Fibroblast of skin of scalp (primary cell): ENCODE measurements at regions not wholly inside any gene's neighbourhood (a gene's known extent, or its start where the extent isn't known, plus 50 kb on each side); places are given as distances from the start of the nearest gene placed in this dataset.
"Not testable (repeated sequence)": the region's sequence is repeated elsewhere in the genome, so short reads cannot be mapped to it uniquely, and the experiment has no call there.

Experiments
- DNase-seq: peaks from one replicate; pipeline ENCODE4 v3.0.0-alpha.2; 2013

DNA sequence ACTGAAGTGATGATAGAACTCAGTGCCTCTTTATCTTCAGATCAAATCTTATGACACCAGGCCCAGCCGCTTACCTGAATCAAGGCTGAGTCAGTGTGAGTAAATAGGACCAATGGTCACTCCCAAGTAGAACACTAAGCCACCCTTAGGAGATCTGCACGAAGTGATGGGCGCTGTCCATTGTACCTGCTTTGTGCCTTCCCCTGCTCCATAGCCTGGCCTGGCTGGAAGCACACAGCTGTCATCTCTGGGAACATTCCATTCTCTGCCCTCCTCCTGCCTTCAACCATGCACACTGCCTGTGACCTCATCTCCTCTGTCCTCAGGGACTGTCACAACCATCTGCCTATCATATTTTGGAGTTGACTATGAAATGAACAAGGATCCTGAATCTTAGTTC lies 279.5 kb upstream of the ASIC2 start:
- DNase-seq, result no peak

DNA sequence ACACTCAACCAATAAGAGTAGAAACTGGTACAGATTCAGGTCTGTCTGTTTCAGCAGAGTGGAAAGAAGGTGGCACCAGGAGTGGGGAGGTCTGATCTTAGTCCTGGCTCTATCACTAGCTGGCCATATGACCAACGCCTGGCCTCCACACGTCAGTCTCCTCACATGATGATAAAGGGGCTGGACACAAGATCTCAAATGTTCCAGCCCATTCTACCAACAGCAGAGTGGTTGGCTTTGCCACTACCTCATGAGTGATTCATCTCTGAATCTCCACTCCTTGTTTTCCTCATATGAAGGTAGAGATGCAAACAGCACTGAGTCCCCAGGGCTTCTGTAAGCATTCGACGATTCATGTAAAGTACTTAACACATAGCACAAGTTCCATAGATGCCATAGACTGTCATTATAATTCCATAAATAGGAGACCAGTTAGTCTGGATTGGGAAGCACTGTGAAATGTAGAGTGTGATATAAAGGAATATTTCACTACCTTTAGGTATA lies 281.9 kb upstream of the ASIC2 start:
- DNase-seq, result no peak

DNA sequence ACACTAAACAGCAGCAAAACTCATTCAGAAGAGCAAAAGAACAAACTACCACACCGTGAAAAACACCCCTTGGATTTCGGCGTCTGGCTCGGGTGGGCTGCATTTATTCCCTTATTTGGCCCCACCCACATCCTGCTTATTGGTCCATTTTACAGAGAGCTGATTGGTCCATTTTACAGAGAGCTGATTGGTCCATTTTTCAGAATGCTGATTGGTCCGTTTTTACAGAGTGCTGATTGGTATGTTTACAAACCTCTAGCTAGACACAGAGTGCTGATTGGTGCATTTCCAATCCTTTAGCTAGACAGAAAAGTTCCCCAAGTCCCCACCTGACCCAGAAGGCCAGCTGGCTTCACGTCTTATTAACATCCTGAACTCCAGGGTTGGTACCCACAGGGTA lies 286.6 kb upstream of the ASIC2 start:
- not testable (repeated sequence) for DNase-seq

DNA sequence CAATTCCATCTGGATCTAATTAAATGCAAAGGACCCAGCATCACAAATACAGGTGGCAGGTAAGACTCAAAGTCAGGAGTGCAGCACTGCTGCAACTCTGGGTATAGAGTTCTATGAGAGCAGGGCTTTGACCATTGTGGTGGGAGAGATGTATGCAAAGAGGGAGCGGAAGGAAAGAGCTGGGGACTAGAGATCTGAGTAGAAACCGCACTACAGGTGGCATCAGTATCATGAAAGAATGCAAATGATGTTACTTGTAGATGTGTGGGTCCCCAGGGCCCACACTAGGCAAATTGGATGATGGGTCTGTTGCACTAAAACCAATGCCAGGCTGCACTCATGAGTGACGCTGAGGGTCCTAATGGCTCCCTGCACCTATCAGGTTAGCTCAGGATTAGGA lies 287.1 kb upstream of the ASIC2 start:
- no peak for DNase-seq

DNA sequence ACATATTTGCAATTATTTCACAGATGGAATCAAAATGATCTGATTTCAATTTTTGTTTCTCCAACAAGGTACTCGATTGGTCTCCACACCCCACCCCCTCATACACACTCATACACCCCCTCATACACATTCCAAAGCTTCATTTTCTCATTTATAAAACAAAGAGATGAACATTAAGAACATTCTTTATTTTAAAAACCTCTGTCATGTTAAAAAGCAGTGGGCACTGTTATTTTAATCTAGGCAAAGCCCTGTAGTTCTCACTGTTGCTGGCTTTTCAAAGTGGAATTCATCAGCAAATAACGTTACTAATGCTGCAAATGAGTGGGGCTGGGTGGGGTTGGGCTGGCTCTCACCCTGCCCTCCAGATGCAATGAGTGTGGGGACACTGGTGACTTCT lies 289.6 kb upstream of the ASIC2 start:
- no peak for DNase-seq

DNA sequence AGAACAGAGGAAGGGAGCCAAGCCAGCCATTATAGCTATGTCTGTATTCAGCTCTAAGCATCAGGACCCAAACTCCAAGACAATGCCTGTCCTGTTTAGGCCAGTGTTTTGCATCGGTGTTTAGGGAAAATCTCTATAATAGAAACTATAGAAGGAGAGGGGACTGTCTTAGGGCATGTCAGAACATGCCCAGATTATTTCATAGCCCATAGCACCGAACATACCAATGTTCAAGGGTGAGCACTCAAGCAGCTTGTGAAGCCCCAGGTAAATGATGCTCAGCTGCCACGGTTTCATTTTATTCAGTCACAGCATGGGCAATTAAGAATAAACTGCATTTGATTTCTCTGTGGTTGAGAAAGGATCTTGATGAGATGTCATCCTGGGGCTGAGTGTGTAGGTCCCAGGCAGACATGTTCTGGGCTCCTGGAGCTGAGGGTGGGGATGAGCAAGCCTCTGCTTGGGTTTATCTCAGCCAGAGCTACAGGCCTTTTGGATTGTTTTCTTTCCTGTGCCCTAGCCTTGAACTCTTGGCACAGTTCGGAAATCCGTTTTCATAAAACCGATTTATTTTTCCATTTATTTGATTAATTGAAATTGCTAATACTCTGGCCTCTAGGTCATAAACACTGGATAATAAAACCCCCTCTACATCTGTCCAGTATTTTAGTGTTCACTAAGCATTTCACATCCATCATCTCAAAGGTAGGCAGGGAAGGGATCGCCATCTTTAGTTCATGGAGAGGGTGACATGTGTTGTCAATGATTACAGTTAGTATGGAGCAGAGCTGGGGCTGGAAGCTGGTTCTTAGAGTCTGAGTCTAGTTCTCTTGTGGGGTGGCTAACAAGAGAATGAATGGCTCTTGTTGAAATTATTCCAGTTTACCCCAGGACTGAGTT lies 290.7 kb upstream of the ASIC2 start:
- no peak for DNase-seq

DNA sequence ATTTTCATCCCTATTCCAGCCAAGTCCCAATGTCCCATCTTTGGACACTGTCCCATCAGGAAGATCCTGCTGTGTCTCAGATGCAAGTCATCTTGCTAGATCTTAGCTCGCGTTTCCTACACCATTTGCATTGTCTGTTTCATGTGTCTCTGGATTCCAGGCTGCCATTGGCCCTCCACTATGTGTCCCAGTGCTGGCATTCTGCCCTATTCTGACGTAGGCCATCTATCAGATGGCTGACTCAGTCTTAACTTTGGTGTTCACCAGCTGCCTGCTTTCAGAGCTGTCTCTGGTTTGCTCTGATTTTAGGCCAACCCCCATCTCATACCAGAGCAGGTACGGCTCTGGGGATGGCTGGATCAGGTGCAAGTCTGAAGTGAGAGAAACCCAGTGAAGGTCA lies 300.9 kb upstream of the ASIC2 start:
- no peak for DNase-seq

DNA sequence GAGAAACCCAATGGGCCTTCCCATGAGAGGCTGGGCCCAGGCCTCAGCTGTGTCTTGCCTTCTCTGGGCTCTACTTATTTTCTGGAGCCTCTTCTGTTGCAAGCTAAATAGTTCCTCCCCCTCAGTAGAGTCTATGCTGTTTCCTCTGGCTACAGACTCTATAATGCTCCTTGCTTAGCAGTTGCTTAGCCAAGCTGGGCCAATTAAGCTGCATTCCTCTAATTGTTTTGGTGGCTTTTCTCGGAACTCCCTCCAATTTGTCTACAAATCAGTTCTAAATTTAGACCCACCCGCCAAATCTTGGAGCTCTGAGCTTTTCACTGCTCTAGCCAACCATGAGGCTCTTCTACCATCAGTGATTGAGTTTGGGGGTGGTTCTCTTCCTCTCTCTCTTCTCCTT lies 302.7 kb upstream of the ASIC2 start:
- no peak for DNase-seq

DNA sequence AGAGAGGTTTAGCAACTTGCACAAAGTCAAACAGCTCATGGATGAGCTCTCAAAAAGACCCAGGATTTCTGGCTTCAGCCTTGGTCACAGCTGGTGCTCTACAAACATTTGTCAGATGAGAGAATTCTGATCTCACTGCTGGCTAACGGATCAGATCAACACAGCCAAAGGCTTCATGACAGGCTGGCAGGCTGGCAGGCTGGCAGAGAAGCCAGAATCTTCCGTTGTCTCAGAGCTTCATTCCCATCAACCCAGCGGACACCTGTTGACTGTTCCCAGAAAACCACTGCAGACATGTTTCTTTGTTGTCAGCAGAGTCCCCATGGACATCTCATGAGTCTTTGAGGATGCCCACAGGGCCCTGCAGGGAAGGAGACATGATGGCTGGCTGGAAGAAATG lies 303.8 kb upstream of the ASIC2 start:
- DNase-seq, result no peak

DNA sequence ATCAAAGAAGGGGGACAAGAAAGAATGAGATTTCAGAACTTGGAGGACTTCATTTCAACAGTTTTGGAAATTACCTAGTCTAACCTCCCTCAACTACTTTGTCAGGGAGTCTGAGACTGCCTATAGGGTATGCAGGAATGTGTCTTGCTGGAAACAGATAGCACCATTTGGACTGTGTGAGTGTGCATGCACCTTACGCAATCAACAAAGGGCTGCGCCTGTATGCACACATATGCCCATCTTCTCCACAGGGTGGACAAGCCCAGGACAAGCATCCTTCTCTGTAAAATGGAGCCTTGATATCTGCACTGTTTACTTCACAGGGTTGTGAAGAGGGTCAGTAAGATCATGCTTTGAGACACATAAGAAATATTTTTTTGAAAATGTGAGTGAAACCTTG lies 305.7 kb upstream of the ASIC2 start:
- DNase-seq, result no peak

DNA sequence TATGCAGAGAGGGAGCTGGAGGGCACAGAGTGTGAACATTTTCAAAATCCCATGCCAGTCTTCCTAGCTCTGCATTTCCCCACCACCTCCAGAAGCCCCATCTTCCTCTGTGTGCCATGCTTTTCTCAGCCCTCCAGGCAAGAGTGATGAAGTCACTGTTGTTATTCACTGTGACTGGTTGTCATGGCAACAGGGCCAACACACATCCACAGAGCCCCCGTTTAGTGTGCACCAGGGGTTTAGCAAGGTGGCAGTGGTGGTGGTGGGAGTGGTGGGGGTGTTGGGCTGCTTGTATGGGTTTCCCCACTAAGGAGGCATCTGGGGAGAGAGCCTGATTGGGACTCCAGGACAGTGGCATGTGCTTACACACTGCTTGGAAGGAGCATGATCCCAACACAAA lies 309.9 kb upstream of the ASIC2 start:
- DNase-seq, result no peak

DNA sequence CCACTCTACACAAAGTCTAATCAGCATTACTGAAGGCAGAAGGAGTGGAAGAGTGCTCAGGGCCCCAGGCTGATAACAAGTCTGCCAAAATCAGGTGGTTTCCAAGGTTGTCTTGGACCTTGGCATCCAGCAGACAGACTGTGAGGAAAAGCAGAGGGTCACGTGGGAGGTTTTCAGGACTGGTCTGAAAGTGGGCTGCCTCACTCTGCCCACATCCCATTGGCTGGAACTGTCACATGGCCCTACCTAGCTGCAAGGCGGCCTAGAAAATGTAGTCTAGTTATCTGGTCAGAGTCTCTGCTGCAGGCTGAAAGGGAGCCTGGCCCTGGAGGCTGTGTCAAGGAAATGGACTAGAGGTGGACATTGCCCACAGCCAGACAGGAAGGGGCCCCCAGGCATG lies 310.7 kb upstream of the ASIC2 start:
- DNase-seq, result no peak

DNA sequence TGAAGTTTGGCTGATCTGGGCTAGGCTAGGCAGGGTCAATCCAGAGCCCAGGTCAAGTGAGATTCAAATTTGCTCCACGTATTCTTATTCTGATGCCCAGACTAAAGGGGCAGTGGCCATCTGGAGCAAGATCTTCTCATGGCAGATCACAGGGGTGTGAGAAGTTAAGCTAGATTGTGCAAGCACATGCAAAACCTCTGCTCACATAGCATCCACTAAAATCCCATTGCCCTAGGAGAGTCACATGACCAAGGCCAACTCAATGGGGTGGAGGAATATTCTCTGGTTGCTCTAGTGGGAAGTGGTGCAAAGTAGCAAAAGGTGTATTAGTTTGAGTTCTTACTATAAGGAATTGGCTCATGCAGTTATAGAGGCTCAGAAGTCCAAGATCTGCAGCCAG lies 318.4 kb upstream of the ASIC2 start:
- no peak for DNase-seq

DNA sequence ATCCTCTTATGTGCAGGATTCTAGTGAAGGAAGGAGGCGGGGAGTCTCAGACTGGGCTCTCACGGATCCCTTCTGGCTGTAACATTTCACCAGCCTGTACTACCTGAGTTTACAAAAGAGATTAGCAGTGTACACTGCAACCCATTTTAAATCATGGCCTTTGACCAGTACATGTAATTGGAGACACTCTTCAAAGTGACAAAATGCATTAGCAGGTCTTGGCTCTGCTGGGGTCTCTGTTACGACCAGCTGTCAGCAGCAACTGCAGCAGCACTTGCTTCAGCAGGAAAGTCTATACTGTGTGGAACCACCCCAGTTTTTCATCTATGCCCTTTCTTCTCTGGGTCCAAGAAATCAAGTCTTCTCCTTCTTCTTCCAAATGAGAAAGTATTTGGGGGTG lies 322.8 kb upstream of the ASIC2 start:
- no peak for DNase-seq

DNA sequence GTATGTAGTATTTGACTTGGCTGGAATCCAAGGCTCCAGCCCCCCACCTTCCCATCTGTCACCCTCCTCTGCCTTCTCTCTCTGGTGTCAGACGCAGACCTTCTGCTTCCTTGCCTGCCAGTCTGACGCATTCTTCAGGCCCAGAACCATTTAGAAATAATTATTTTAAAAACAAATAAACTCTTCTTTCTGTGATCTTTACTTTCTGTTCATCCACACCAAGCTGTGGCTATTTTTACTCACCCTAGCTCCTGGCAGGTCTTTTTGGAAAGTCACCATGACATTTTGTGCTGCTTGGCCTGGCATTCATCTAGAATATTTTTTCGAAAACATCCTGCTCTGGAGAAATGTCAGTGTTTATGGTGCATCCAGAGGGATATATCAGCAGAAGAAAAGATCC lies 330.7 kb upstream of the ASIC2 start:
- DNase-seq, result no peak

DNA sequence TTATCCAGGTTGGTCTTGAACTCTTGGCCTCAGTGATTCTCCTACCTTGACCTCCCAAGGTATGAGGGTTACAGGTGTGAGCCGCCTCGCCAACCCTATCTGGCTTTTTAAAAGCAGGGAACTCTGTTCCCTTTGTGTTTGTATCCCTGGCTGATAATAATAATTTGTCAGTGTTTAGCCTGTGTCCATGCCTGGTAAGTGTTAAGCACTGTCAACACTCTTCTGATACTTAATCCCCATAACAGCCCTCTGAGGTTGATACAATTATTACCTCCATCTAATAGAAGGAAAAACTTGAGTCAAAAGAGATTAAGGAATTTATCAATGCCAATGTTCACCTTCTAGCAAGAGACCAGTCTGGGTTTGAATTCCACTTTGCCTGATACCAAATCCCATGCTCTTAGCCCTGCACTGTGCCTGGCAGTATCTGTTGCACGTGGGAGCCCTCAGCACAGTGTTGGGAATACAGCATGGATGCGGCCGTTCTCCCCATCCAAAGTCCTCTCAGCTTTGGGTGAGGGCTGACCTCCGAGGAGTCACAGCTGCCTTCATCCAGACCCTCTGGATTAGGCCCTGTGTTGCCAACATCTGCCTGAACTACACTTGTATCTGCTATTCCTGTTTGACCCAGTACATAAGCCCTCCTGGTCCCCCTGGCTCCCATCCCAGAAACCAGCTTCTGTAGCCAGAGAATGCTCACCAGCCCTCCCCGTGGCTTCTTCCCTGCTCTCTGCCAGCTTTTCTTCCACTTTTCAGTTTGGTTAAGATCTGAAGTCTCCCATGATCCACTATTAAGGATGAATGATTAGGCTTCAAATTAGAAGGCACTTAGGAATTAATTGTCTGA lies 335.6 kb upstream of the ASIC2 start:
- DNase-seq, result no peak

DNA sequence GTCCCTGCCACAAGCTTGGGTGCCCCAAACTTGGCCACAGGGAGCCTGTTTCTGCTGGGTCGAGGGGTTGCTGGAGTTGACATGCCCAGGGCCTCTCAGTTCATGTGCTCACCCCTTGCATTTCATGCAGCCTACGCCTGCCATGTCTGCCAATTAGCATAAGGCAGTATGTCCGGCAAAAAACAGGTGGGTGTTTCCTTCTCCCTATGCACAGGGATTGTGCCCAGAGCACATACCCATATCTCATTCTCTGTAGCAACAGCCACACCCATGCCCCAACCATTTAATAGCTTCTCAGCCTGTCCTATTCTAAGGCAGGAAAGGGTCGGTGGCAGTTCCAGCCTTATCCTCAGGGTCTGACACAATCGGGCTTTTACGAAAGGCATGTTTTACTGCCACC lies 340.4 kb upstream of the ASIC2 start:
- no peak for DNase-seq

DNA sequence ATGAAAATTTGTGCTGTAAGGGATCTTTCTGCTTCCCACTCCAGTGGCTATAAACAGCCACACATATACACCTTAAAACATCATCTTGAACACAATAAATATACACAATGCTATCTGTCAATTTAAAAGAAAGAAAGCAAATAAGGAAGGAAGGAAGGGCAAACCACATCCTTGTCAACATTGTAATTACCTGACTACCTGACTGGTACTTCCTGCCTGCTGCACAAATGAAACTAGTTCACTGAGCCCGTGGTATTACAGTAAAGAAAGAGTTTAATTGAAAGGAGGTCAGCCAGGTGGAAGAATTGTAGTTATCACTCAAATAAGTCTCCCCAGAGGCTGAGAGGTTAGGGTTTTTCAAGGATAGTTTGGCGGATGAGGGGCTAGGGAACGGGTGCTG lies 344.4 kb upstream of the ASIC2 start:
- no peak for DNase-seq

DNA sequence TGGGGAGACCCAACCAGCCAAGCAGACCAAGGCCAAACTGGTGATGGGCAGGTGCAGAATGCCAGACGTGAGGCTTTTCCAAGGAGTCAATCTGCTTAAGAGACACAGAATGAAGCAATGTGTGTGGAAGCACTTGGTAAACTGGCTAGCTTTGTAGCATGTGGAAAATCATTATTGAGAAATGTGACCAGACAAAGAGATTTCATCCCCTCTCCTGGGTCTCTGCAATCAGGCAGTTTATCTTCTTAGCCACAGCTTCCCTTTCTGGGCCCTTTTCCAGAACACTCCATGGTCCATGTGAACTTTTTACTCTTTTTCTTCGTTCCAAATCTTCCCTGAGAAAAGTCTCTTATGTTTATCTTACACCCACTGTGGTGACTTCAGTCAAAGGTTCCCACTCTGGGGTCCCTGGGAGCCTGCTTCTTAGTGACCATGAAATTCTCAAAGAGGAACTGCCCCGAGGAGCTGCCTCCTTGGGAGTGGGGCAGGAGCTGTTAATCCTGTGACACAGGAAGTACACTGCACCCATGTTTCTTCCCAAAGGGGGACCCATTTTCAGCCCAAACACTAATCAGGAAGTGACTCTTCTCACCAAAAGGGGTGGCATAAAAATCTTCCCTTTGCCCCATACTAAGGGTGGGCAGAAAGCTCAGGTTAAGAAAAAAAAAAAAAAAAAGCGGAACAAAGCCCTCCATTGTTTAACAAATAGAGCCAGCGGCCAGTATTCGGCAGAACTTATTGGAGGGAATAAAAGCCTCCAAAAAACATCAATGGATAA lies 346.2 kb upstream of the ASIC2 start:
- DNase-seq, result no peak

DNA sequence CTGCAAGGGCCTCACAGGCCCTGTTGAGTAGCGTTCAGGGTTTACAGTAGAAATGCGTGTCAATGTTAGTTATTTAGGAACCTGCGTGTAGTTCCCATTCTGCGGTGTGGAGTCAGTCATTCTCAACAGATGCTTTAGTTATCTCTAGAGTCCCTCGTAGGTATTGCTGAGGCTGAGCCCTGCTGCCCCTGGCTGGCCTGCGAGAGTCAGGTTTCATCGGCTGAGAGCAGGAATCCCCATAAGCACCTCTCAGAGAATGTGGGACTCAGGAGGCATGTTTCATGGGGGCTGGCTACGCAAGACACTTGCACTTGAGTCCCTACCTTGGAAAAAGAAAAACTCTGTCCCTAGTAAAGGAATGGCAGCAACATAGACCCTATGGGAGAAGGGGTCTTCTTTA lies 347.5 kb upstream of the ASIC2 start:
- DNase-seq, result no peak

DNA sequence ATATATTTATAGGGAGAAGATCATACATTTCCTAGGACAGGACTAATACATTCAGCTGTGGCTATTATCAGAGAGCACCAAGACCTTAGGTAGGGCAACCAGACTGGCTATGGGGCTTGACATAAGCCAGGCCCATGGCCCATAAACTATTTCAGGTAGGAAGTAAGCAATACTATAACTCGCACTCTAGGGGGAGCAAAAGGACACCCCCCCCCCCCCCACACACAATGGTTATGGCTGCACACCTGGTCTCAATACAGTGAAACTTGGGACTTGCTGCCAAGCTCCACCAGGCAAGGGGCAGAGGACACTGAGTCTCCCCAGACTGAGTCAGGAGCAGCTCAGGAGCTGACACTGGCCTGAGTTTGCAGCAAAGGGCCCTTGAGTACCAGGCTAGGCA lies 348.9 kb upstream of the ASIC2 start:
- no peak for DNase-seq

DNA sequence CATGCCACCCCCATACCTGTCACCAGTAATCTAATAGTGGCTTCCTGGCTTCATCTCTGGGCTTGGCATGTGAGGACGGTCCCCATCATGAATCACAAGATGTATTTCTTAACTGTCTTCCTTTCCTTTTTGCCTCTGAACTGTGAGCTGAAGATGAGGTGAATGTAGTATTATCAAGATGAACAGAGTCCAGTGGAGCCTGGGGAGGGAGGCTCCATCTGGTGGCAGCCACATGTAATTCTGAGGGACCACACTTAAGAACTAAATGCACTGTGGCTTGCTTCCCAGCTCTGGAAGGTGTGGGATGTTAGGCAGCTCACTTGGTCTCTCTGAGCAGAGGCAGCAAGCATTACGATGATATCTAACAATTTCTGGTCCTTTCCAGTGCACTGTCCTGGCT lies 354.9 kb upstream of the ASIC2 start:
- no peak for DNase-seq

DNA sequence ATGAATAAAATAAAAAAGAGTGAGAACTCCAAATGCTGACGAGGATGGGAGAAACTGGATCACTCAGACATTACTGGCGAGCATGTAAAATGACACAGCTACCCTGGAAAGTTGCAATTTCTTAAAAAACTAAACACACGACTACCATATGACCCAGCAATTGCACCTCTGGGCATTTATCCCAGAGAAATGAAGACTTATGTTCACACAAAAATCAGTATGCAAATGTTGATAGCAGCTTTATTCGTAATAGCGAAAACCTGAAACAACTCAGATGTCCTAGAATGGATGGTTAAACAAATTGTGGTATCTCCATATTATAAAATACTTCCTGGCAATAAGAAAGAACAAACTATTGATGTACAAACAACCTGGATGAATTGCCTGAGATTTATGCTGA lies 357.2 kb upstream of the ASIC2 start:
- no peak for DNase-seq
